Thyroid gland (tissue), 4 donors: ENCODE measurements at regions not wholly inside any gene's neighbourhood (a gene's known extent, or its start where the extent isn't known, plus 50 kb on each side); places are given as distances from the start of the nearest gene placed in this dataset.

Experiments
- POLR2A ChIP-seq, 2 donors: fragments of 450-650 bp; IDR thresholded peaks; one replicate each; pipeline ENCODE4 v1.6.1; 2017; ENCODE audit warnings: antibody characterized with exemption in 2 of 2, mild to moderate bottlenecking in 2 of 2, moderate library complexity in 1 of 2
- TF ChIP-seq, protein P1 (sequence below), 6 experiments: fragments of 200-600 bp in 3 of 6; fragments of 450-650 bp in 3 of 6; sonication (generic) in 3 of 6; IDR thresholded peaks; one replicate each; pipeline ENCODE4 v1.5.1; 2016 to 2019; ENCODE audit warnings: antibody characterized with exemption in 6 of 6, mild to moderate bottlenecking in 2 of 6, inconsistent platforms in 1 of 6, moderate library complexity in 1 of 6

DNA sequence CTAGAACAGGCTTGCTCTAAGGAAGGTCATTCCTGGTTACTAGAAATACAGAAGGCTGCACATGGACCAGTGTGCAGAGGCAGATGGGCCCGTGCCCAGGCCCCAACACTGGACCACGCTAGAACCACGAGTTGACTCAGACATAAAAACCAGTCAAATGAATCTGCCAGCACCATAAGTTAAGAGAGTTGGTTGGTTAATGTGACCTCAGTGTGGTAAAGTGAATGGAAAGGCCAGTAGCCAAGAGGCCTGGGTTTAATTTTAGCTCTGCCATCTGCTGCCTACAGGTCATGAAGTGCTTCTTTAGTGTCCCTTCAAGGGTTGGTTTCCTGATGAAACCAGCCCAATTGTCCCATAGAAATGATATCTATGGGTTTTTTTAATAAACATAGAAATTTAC, 329.6 kb upstream of the NRP1 start:
- TF ChIP-seq, protein P1, sequence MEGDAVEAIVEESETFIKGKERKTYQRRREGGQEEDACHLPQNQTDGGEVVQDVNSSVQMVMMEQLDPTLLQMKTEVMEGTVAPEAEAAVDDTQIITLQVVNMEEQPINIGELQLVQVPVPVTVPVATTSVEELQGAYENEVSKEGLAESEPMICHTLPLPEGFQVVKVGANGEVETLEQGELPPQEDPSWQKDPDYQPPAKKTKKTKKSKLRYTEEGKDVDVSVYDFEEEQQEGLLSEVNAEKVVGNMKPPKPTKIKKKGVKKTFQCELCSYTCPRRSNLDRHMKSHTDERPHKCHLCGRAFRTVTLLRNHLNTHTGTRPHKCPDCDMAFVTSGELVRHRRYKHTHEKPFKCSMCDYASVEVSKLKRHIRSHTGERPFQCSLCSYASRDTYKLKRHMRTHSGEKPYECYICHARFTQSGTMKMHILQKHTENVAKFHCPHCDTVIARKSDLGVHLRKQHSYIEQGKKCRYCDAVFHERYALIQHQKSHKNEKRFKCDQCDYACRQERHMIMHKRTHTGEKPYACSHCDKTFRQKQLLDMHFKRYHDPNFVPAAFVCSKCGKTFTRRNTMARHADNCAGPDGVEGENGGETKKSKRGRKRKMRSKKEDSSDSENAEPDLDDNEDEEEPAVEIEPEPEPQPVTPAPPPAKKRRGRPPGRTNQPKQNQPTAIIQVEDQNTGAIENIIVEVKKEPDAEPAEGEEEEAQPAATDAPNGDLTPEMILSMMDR (IDR thresholded peaks at IDR 0.05) = no peak
- TF ChIP-seq POLR2A (IDR thresholded peaks at IDR 0.05) = no peak
